Fibroblast of pulmonary artery (primary cell): ENCODE measurements at regions not wholly inside any gene's neighbourhood (a gene's known extent, or its start where the extent isn't known, plus 50 kb on each side); places are given as distances from the start of the nearest gene placed in this dataset.

Experiments
- DNase-seq: peaks from one replicate; pipeline ENCODE4 v3.0.0-alpha.2; 2010; ENCODE audit warnings: low read depth
- H3K4me3 ChIP-seq: replicated peaks from 2 replicates; pipeline ENCODE4 v1.5.1; 2011; ENCODE audit warnings: low read depth, mild to moderate bottlenecking, control low read depth, low read length, moderate library complexity
- CTCF ChIP-seq: IDR thresholded peaks from 2 replicates; pipeline ENCODE4 v1.5.1; 2011; ENCODE audit warnings: mild to moderate bottlenecking, control low read depth, low read length, inconsistent platforms; ENCODE audit errors: missing control alignments

DNA sequence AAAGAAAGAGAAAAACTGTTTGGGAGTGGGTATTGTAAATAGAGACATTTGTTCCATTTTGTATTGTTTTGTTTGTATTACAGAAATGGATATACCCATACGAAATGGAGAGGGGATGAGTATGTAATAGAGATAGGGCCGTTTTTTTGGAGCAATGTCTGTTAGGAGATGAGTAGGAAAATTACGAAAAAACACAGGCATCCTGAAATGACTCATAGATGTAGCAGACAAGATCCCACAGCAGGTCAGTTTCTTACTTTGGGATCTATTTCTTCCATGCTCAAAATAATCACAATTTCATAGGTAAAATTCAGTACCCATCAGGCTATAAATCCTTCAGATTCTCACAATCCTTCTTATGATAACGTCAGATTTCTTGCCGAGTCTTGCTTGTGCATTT, 779.4 kb upstream of the SLITRK1 start:
- TF ChIP-seq CTCF, result no peak
- no peak overlapping the region for H3K4me3 ChIP-seq
- DNase-seq, result no peak

- DNase-seq, result no peak
- no peak for TF ChIP-seq CTCF
- H3K4me3 ChIP-seq, result no peak overlapping the region
Measured at GRCh38 chr13:84659359-84659661, 777.0 kb upstream of the SLITRK1 start.

GRCh38 chr13:84658491-84659358, 776.5 kb upstream of the SLITRK1 start:
- DNase-seq, result no peak
- TF ChIP-seq CTCF, result no peak
- H3K4me3 ChIP-seq, result no peak overlapping the region

DNA sequence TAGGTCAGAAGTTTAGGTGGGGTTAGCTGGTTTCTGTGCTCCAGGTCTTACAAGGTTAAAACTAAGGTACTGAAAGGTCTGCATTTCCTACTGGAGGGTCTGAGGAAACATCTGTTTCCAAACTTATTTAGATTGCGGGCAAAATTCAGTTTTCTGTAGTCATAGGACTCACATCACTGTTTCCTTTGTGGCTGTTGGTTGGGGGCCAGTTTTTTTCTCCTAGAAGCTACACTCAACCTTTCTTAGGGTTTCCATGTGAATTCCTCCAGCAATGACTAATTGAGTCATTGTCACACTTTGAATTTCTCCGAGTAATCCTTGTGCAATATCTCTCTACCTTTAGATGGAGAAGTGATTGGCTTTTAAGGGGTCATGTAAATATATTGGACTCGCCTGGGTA, 773.4 kb upstream of the SLITRK1 start:
- peak; percentile 33 for DNase-seq
- no peak overlapping the region for H3K4me3 ChIP-seq
- no peak for TF ChIP-seq CTCF

DNA sequence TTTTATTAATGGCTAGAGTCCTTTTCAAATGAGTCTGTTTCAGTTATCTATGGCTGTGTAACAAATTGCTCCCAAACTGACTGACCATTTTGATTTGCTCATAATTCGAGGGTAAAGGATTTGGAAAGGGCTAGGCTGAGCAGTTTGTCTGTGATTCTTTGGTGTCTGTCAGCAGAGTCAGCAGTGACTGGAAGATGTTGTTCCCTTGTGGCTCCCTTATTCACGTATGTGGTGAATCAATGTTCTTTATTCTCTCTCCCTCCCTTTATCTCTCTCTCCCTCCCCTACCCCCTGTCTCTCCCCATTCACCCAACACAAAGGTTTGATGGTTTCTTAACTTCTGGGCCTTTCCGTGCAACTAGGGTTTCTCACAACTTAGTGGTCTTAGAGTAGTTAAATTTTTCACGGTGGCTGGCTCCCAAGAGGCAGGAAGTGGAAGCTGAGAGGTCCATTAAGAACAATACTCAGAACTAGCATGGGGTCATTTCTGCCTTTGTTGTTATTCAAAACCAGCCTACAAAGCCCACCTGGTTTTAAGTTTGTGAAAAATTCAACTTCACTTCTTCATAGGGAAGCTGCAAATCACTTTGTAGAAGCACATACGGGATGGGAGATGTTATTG, 772.5 kb upstream of the SLITRK1 start:
- no peak for TF ChIP-seq CTCF
- H3K4me3 ChIP-seq, result no peak overlapping the region
- no peak for DNase-seq

DNA sequence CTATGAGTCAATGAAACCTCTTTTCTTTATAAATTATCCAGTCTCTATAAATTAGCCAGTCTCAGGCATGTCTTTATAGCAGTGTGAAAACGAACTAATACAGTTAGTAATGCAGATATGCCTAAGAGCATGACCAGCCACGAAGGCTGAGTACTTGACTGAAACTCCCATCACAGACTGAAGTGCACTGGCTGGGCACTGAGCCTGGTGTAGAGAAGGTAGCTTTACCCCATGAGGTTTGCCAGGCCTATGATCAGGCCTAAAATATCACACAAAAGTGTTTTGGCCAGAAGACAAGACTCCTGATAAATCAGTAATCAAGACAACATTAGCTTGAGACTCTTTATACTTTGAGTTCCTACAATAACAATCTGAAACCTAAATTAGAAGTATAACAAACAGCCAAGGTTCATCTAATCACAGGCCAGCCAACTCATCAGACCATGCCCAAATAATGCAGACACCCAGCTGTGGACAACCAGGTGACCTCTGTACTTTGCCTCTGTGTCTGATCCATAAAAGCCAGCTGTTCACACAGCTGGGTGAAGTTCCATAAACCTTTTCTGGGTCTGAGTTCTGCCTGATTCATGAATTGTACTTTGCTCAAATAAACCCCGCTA, 771.8 kb upstream of the SLITRK1 start:
- H3K4me3 ChIP-seq, result no peak overlapping the region
- TF ChIP-seq CTCF, result no peak
- DNase-seq, result no peak
